ENCODE measurements at regions not wholly inside any gene's neighbourhood (a gene's known extent, or its start where the extent isn't known, plus 50 kb on each side); places are given as distances from the start of the nearest gene placed in this dataset.
"Not testable (repeated sequence)": the region's sequence is repeated elsewhere in the genome, so short reads cannot be mapped to it uniquely, and the experiment has no call there.

- no peak overlapping the region for H3K4me3 ChIP-seq (ENCODE audit: low read depth, low read length)
- TF ChIP-seq CTCF (conservative IDR thresholded peaks at IDR 0.05; ENCODE audit: low read depth, low read length) = no peak
- no peak for DNase-seq (ENCODE audit: low read depth)
Observed at GRCh38 chr6:137290601-137291261, 71.5 kb upstream of the IFNGR1 start.

GRCh38 chr6:137286916-137287315, 67.7 kb upstream of the IFNGR1 start:
- TF ChIP-seq CTCF (conservative IDR thresholded peaks at IDR 0.05; ENCODE audit: low read depth, low read length) = no peak
- DNase-seq (ENCODE audit: low read depth) = no peak
- H3K4me3 ChIP-seq (ENCODE audit: low read depth, low read length) = no peak overlapping the region

GRCh38 chr6:137286368-137286767, 67.2 kb upstream of the IFNGR1 start:
- no peak for DNase-seq (ENCODE audit: low read depth)
- no peak overlapping the region for H3K4me3 ChIP-seq (ENCODE audit: low read depth, low read length)
- TF ChIP-seq CTCF (conservative IDR thresholded peaks at IDR 0.05; ENCODE audit: low read depth, low read length) = no peak

GRCh38 chr6:137284811-137285110, 65.6 kb upstream of the IFNGR1 start:
- H3K4me3 ChIP-seq (ENCODE audit: low read depth, low read length) = no peak overlapping the region
- TF ChIP-seq CTCF (conservative IDR thresholded peaks at IDR 0.05; ENCODE audit: low read depth, low read length) = no peak
- no peak for DNase-seq (ENCODE audit: low read depth)

- DNase-seq (ENCODE audit: low read depth) = no peak
- no peak overlapping the region for H3K4me3 ChIP-seq (ENCODE audit: low read depth, low read length)
- no peak for TF ChIP-seq CTCF (conservative IDR thresholded peaks at IDR 0.05; ENCODE audit: low read depth, low read length)
Observed at GRCh38 chr6:137283940-137284810, 65.0 kb upstream of the IFNGR1 start.

GRCh38 chr6:137283080-137283479, 63.9 kb upstream of the IFNGR1 start:
- DNase-seq (ENCODE audit: low read depth) = no peak
- no peak overlapping the region for H3K4me3 ChIP-seq (ENCODE audit: low read depth, low read length)
- no peak for TF ChIP-seq CTCF (conservative IDR thresholded peaks at IDR 0.05; ENCODE audit: low read depth, low read length)

- no peak overlapping the region for H3K4me3 ChIP-seq (ENCODE audit: low read depth, low read length)
- no peak for TF ChIP-seq CTCF (conservative IDR thresholded peaks at IDR 0.05; ENCODE audit: low read depth, low read length)
- no peak for DNase-seq (ENCODE audit: low read depth)
Observed at GRCh38 chr6:137282254-137282653, 63.1 kb upstream of the IFNGR1 start.

GRCh38 chr6:137279279-137279678, 60.1 kb upstream of the IFNGR1 start:
- H3K4me3 ChIP-seq (ENCODE audit: low read depth, low read length); DNase-seq (ENCODE audit: low read depth): not testable (repeated sequence)
